WERI-Rb-1 (cell line): ENCODE measurements at regions not wholly inside any gene's neighbourhood (a gene's known extent, or its start where the extent isn't known, plus 50 kb on each side); places are given as distances from the start of the nearest gene placed in this dataset.

Source experiments
- DNase-seq: peaks from one replicate; pipeline ENCODE4 v3.0.0-alpha.2; 2020
- H3K27ac ChIP-seq: fragments of 250-450 bp; sonication (Bioruptor Pico); 2 replicates; pipeline ENCODE4 v1.5.1; 2020; ENCODE audit warnings: mild to moderate bottlenecking, moderate library complexity
- H3K27me3 ChIP-seq: fragments of 250-450 bp; sonication (Bioruptor Pico); 2 replicates; pipeline ENCODE4 v1.5.1; 2021; ENCODE audit warnings: mild to moderate bottlenecking, low read depth, moderate library complexity; ENCODE audit not compliant: insufficient read depth, severe bottlenecking
- H3K36me3 ChIP-seq: fragments of 250-450 bp; sonication (Bioruptor Pico); 2 replicates; pipeline ENCODE4 v1.5.1; 2020; ENCODE audit warnings: mild to moderate bottlenecking, moderate library complexity
- H3K4me3 ChIP-seq: 2 replicates; pipeline ENCODE4 v1.5.1; 2011; ENCODE audit warnings: low read depth, mild to moderate bottlenecking, control low read depth, low read length
- H3K9me3 ChIP-seq: fragments of 250-450 bp; sonication (Bioruptor Pico); 2 replicates; pipeline ENCODE4 v1.5.1; 2021; ENCODE audit warnings: mild to moderate bottlenecking, moderate library complexity; ENCODE audit not compliant: severe bottlenecking
- TF ChIP-seq, protein P1 (sequence below): IDR thresholded peaks from 2 replicates; pipeline ENCODE4 v1.5.1; 2011; ENCODE audit warnings: low read depth, mild to moderate bottlenecking, control low read depth, inconsistent platforms, low read length

DNA sequence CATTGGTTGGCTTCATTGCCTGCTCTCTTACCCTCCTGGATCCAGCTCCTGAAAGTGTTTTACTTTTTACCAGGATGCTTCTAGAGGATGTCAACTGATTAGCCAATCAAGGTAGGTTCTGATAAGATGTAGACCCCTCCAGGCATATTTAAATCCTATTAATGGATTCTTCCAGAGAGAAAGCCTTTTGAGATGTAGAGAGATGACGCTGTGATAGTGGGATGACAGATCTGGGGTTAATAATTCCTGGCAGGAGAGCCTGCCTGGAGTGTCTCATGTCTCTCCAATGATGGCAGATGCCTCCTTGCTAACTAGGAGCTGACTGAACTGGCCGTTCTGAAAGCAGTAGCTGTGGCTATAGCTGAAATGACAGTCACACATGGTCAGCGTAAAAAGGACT is 116.9 kb upstream of the DTNBP1 start:
- TF ChIP-seq, protein P1, sequence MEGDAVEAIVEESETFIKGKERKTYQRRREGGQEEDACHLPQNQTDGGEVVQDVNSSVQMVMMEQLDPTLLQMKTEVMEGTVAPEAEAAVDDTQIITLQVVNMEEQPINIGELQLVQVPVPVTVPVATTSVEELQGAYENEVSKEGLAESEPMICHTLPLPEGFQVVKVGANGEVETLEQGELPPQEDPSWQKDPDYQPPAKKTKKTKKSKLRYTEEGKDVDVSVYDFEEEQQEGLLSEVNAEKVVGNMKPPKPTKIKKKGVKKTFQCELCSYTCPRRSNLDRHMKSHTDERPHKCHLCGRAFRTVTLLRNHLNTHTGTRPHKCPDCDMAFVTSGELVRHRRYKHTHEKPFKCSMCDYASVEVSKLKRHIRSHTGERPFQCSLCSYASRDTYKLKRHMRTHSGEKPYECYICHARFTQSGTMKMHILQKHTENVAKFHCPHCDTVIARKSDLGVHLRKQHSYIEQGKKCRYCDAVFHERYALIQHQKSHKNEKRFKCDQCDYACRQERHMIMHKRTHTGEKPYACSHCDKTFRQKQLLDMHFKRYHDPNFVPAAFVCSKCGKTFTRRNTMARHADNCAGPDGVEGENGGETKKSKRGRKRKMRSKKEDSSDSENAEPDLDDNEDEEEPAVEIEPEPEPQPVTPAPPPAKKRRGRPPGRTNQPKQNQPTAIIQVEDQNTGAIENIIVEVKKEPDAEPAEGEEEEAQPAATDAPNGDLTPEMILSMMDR: no peak

DNA sequence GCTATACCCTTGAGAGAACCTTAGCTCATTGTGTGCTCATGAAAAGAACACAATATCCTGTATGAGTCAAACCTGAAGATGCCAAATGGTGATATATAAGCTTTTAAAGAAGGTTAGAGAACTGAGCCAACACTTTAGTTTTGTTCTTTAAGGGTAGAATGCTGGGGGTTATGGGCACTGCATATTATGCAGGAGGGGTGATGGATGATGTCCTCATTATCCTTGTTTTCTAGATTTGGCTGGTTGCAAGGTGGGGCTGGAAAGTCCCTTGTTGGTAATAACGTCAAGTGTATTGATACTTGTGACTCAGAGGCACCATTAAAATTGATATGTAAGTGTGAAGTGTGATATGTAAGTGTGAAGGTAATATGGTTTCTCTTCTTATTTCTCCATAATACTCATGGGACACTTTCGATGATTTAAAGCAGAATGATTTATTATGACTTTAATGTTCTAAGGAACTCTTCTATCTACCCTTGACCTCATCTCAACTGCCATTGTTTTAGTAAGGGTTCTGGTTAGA is 113.7 kb upstream of the DTNBP1 start:
- H3K4me3 ChIP-seq: no peak overlapping the region
- no peaks in the 10 kb centered on the region for H3K27me3 ChIP-seq
- H3K9me3 ChIP-seq: no peaks in the 10 kb centered on the region
- no peaks in the 10 kb centered on the region for H3K36me3 ChIP-seq
- DNase-seq: no peak
- no peak overlapping the region for H3K27ac ChIP-seq
- TF ChIP-seq, protein P1: no peak

More for the DNA sequence above, 116.9 kb upstream of the DTNBP1 start:
- Histone ChIP-seq H3K36me3 (no peaks in the 10 kb centered on the region), H3K4me3 (no peak overlapping the region), H3K9me3 (no peaks in the 10 kb centered on the region), H3K27me3 (no peaks in the 10 kb centered on the region), H3K27ac (no peak overlapping the region)
- DNase-seq: no peak

DNA sequence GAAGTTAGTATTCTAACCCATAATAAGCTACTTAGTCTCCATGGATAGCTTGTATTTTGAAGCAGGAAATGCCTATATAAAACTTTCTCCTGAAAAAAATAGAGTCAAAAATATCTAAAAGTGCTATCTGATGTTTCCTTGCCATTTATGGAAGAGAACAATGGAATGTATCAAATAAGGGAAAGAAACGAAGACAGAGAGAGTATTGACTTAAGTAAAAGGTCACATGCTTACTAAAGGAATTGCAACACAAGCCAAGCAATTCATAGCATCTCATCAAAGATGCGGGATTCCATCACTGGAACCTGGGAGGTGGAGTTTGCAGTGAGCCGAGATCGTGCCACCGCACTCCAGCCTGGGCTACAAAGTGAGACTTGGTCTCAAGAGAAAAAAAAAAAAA is 112.9 kb upstream of the DTNBP1 start:
- TF ChIP-seq, protein P1: no peak
- Histone ChIP-seq H3K27me3 (no peaks in the 10 kb centered on the region), H3K36me3 (no peaks in the 10 kb centered on the region), H3K4me3 (no peak overlapping the region), H3K27ac (no peak overlapping the region), H3K9me3 (no peaks in the 10 kb centered on the region)
- no peak for DNase-seq

DNA sequence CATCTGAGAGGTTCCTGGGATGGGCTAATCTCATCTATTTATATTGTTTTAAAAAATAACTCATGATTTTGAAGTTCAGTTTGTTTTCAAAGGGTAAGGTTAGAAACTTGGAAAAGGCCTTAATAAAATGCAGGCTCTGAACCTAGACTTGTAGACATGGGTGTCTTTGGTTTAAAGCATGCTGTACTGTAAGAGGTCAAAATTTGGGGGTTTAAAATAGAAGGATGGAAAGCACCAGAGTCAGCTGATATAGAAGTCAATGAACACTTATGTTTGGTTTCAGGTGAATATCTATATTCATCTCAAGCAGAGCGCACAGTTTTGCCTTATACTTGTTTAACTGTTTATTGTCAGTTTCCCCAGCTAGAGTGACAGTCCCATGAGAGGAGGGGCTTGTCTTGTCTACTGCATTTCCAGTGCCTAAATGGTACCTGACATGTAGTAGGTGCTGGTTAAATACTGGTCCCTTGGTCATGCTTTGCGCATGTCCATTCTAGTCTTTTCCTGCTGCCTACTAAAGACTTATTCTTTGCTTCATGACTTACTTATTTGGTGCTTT is 112.3 kb upstream of the DTNBP1 start:
- TF ChIP-seq, protein P1: no peak
- H3K9me3 ChIP-seq: no peaks in the 10 kb centered on the region
- H3K27ac ChIP-seq: no peak overlapping the region
- H3K27me3 ChIP-seq: no peaks in the 10 kb centered on the region
- DNase-seq: no peak
- no peak overlapping the region for H3K4me3 ChIP-seq
- H3K36me3 ChIP-seq: no peaks in the 10 kb centered on the region

DNA sequence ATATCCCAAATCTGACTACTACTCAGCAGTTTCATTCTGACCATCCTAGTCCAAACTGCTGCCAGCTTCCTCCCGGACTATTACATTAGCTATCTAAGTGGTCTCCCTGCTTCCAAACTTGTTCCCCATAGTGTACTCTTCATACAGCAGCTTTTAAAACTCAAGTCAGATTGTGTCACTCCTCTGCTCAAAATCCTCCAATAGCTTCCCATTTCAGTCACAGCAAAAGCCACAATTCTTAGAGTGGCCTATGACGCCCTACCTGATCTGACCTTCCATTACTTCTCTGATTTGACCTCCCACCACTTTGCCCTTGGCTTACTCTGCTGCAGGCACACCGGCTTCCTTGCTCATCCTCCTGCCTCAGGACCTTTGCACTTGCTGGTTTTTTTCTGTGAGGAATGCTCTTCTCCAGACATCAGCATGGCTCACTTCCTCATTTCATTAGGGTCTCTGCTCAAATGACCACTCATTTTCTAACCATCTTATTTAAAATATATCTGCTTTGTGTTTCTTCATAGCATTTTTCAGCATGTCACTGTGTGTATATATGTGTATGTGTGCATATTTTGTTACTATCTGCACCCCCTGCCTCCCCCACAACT is 111.1 kb upstream of the DTNBP1 start:
- H3K36me3 ChIP-seq: no peaks in the 10 kb centered on the region
- no peaks in the 10 kb centered on the region for H3K9me3 ChIP-seq
- no peak for DNase-seq
- no peak overlapping the region for H3K27ac ChIP-seq
- no peaks in the 10 kb centered on the region for H3K27me3 ChIP-seq
- H3K4me3 ChIP-seq: no peak overlapping the region
- TF ChIP-seq, protein P1: no peak
